NCI-H526 (cell line): ENCODE measurements at regions not wholly inside any gene's neighbourhood (a gene's known extent, or its start where the extent isn't known, plus 50 kb on each side); places are given as distances from the start of the nearest gene placed in this dataset.

Source experiments
- DNase-seq, 2 experiments: peaks; one replicate each; lab custom pipeline; 2025; lab: John Stamatoyannopoulos, UW

GRCh38 chr2:226274143-226274542, 525.5 kb downstream of the IRS1 start:
- no peak for DNase-seq

GRCh38 chr2:226273440-226273839, 526.2 kb downstream of the IRS1 start:
- DNase-seq: no peak

- DNase-seq: no peak
These were observed 527.2 kb downstream of the IRS1 start for GRCh38 chr2:226272435-226272834.

- no peak for DNase-seq
These were observed 529.1 kb downstream of the IRS1 start for GRCh38 chr2:226270285-226271058.

- DNase-seq: no peak
These were observed 531.9 kb downstream of the IRS1 start for GRCh38 chr2:226267516-226268289.

GRCh38 chr2:226256709-226257376, 542.8 kb downstream of the IRS1 start:
- DNase-seq: no peak

GRCh38 chr2:226256237-226256636, 543.4 kb downstream of the IRS1 start:
- no peak for DNase-seq

- DNase-seq: no peak
These were observed 548.0 kb downstream of the IRS1 start for GRCh38 chr2:226251661-226252060.

GRCh38 chr2:226247289-226248275, 552.0 kb downstream of the IRS1 start:
- DNase-seq: no peak

- no peak for DNase-seq
These were observed 565.4 kb downstream of the IRS1 start for GRCh38 chr2:226234187-226234586.

- DNase-seq: no peak
These were observed 566.2 kb downstream of the IRS1 start for GRCh38 chr2:226233388-226233787.

GRCh38 chr2:226228080-226228479, 571.5 kb downstream of the IRS1 start:
- no peak for DNase-seq

GRCh38 chr2:226227341-226227740, 572.3 kb downstream of the IRS1 start:
- no peak for DNase-seq

GRCh38 chr2:226223704-226224103, 575.9 kb downstream of the IRS1 start:
- no peak for DNase-seq

- no peak for DNase-seq
These were observed 579.1 kb downstream of the IRS1 start for GRCh38 chr2:226220511-226220910.

GRCh38 chr2:226217191-226217590, 582.4 kb downstream of the IRS1 start:
- no peak for DNase-seq

GRCh38 chr2:226216575-226216974, 583.0 kb downstream of the IRS1 start:
- no peak for DNase-seq

GRCh38 chr2:226215902-226216503, 583.6 kb downstream of the IRS1 start:
- DNase-seq: peak; percentile 17 to 63

- DNase-seq: no peak
These were observed 585.9 kb downstream of the IRS1 start for GRCh38 chr2:226213717-226214116.

- DNase-seq: no peak
These were observed 588.2 kb downstream of the IRS1 start for GRCh38 chr2:226211439-226211838.

- no peak for DNase-seq
These were observed 590.9 kb downstream of the IRS1 start for GRCh38 chr2:226208726-226209125.
